ENCODE measurements at regions not wholly inside any gene's neighbourhood (a gene's known extent, or its start where the extent isn't known, plus 50 kb on each side); places are given as distances from the start of the nearest gene placed in this dataset.

- TF ChIP-seq SMARCA4 (IDR thresholded peaks at IDR 0.05), result no peak
- no peak for TF ChIP-seq TBP (optimal IDR thresholded peaks at IDR 0.05; ENCODE audit: low read depth, low read length)
- no peak for TF ChIP-seq CREB5 (CRISPR knock-in tag; IDR thresholded peaks at IDR 0.05)
- TF ChIP-seq NR4A1 (CRISPR knock-in tag; IDR thresholded peaks at IDR 0.05), result no peak
- no peak for TF ChIP-seq NR4A1 (tag; IDR thresholded peaks at IDR 0.05)
- no peak for TF ChIP-seq FOXJ3 (CRISPR knock-in tag; IDR thresholded peaks at IDR 0.05)
- TF ChIP-seq HCFC1 (IDR thresholded peaks at IDR 0.05; ENCODE audit: low read depth, low read length), result no peak
- TF ChIP-seq CTCF (IDR thresholded peaks at IDR 0.05 in 2 of 3, conservative IDR thresholded peaks at IDR 0.05 in 1 of 3; ENCODE audit: insufficient read depth in 2 of 3, low read depth in 1 of 3, low read length in 3 of 3), result no peak
- no peak for TF ChIP-seq SIN3A (IDR thresholded peaks at IDR 0.05; ENCODE audit: borderline replicate concordance in 2 of 2, control insufficient read depth in 1 of 2, low read depth in 2 of 2, low read length in 2 of 2)
- TF ChIP-seq EZH2 (IDR thresholded peaks at IDR 0.05; ENCODE audit: borderline replicate concordance, low read depth, low read length), result no peak
- TF ChIP-seq POLR2AphosphoS5 (IDR thresholded peaks at IDR 0.05; ENCODE audit: control insufficient read depth, insufficient read depth, low read depth, low read length), result no peak
- no peak for TF ChIP-seq ZNF785 (CRISPR knock-in tag; IDR thresholded peaks at IDR 0.05)
- TF ChIP-seq KDM1A (IDR thresholded peaks at IDR 0.05), result no peak
- no peak for TF ChIP-seq HMGXB4 (CRISPR knock-in tag; IDR thresholded peaks at IDR 0.05)
- TF ChIP-seq USF1 (CRISPR knock-in tag; IDR thresholded peaks at IDR 0.05), result no peak
These were observed 111.2 kb upstream of the ST6GAL2 start for GRCh38 chr2:106997204-106997603.

Measured in K562 (cell line).